SK-N-MC (cell line): ENCODE measurements at regions not wholly inside any gene's neighbourhood (a gene's known extent, or its start where the extent isn't known, plus 50 kb on each side); places are given as distances from the start of the nearest gene placed in this dataset.

Experiments used
- EZH2 ChIP-seq: fragments of 200-600 bp; sonication (generic); IDR thresholded peaks from one replicate; pipeline ENCODE4 v1.6.1; 2017; ENCODE audit warnings: antibody characterized with exemption
- FOXP2 ChIP-seq: optimal IDR thresholded peaks from 2 replicates; pipeline ENCODE3; 2011; ENCODE audit warnings: mild to moderate bottlenecking, moderate library complexity; ENCODE audit not compliant: insufficient read depth; ENCODE audit errors: extremely low read length, control extremely low read depth
- POLR2AphosphoS5 ChIP-seq: IDR thresholded peaks from 2 replicates; pipeline ENCODE4 v1.6.1; 2012; ENCODE audit warnings: mild to moderate bottlenecking, low read depth, low read length, borderline replicate concordance

DNA sequence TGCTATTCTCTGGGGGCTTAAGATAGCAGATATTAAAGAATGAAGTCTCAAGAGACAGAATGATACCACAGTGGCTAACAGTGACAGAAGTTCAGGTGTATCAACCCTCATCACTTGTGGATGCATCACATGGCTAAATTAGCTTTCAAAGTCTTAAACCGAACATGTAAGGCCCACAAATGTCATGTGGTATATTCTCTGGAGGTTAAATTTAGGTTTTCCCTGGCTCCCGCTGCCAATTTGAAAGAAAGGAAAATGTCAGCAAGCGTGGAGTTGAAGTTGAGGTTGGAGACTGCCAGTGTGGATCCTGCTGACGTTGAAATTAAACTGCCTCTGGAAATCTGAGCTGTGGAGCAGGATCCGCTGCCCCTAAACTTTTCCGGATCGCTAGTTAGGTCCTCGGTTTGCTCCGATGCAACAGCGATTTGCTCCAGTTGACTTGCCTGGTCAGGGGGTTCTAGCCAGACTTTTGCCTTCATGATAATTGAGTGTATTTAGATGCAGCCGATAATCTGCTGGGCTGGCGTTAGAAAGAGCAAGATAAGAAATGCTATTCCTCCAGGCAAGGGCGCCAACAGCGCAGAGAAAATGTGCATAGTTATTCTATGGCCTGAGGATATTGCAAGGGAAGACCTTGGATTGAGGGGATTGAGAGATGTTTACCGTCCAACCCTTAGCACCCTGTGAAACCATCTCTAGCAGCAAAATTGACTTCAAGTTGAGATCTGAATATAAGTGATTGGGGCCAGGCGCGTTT lies 443.9 kb downstream of the TMEM114 start:
- TF ChIP-seq POLR2AphosphoS5 = no peak
- no peak for TF ChIP-seq EZH2
- TF ChIP-seq FOXP2 = no peak
